Astrocyte of the spinal cord (primary cell): ENCODE measurements at regions not wholly inside any gene's neighbourhood (a gene's known extent, or its start where the extent isn't known, plus 50 kb on each side); places are given as distances from the start of the nearest gene placed in this dataset.

Source experiments
- DNase-seq: peaks from one replicate; pipeline ENCODE4 v3.0.0; 2011; ENCODE audit warnings: low read depth, low spot score
- H3K4me3 ChIP-seq: 2 replicates; pipeline ENCODE4 v1.5.1; 2011; ENCODE audit warnings: low read depth, mild to moderate bottlenecking, low read length, moderate library complexity
- CTCF ChIP-seq: IDR thresholded peaks from 2 replicates; pipeline ENCODE4 v1.5.1; 2012; ENCODE audit warnings: low read depth, mild to moderate bottlenecking, low read length, inconsistent platforms
- in situ Hi-C: cut with HindIII; loops from 2 replicates; pipeline ENCODE4 v1.10.0; 2017; ENCODE audit warnings: low sequenced_read_pairs

- no peak for TF ChIP-seq CTCF
- DNase-seq, result no peak
- in situ Hi-C loops, result no loop called here
- no peak overlapping the region for H3K4me3 ChIP-seq
These were observed 260.3 kb downstream of the NDUFS4 start for GRCh38 chr5:53820802-53821171.

- no peak for DNase-seq
- in situ Hi-C loops, result no loop called here
- no peak for TF ChIP-seq CTCF
- no peak overlapping the region for H3K4me3 ChIP-seq
These were observed 264.6 kb downstream of the NDUFS4 start for GRCh38 chr5:53825016-53825415.

GRCh38 chr5:53825926-53826325 lies 265.5 kb downstream of the NDUFS4 start:
- no peak for TF ChIP-seq CTCF
- in situ Hi-C loops, result no loop called here

GRCh38 chr5:53826504-53826903 lies 266.1 kb downstream of the NDUFS4 start:
- no peak overlapping the region for H3K4me3 ChIP-seq
- no peak for DNase-seq
- TF ChIP-seq CTCF, result no peak
- in situ Hi-C loops, result no loop called here

More at GRCh38 chr5:53825926-53826325, 265.5 kb downstream of the NDUFS4 start:
- DNase-seq, result no peak
- H3K4me3 ChIP-seq, result no peak overlapping the region

GRCh38 chr5:53827211-53827651 lies 266.8 kb downstream of the NDUFS4 start:
- H3K4me3 ChIP-seq, result no peak overlapping the region
- in situ Hi-C loops, result no loop called here
- DNase-seq, result no peak
- no peak for TF ChIP-seq CTCF

- DNase-seq, result no peak
- no peak overlapping the region for H3K4me3 ChIP-seq
- TF ChIP-seq CTCF, result no peak
- in situ Hi-C loops, result no loop called here
These were observed 271.1 kb downstream of the NDUFS4 start for GRCh38 chr5:53831496-53831895.
